Endothelial cell of umbilical vein (primary cell): ENCODE measurements at regions not wholly inside any gene's neighbourhood (a gene's known extent, or its start where the extent isn't known, plus 50 kb on each side); places are given as distances from the start of the nearest gene placed in this dataset.

Experiments used
- CTCF ChIP-seq, 2 donors: IDR thresholded peaks; 1 replicate in 1 of 2; 2 replicates in 1 of 2; pipeline ENCODE4 v1.5.1; 2011; ENCODE audit warnings: low read length in 2 of 2, mild to moderate bottlenecking in 2 of 2, moderate library complexity in 2 of 2, control low read depth in 1 of 2, inconsistent platforms in 1 of 2, low read depth in 1 of 2; ENCODE audit not compliant: insufficient read depth in 1 of 2; ENCODE audit errors: extremely low read depth in 1 of 2
- EZH2 ChIP-seq: IDR thresholded peaks from 2 replicates; pipeline ENCODE4 v1.6.1; 2012; ENCODE audit warnings: borderline replicate concordance, low read depth, mild to moderate bottlenecking, moderate library complexity, low read length, inconsistent platforms; ENCODE audit not compliant: severe bottlenecking
- FOS ChIP-seq: IDR thresholded peaks from 2 replicates; pipeline ENCODE4 v1.6.1; 2011; ENCODE audit warnings: mild to moderate bottlenecking, low read length, moderate library complexity, borderline replicate concordance; ENCODE audit not compliant: insufficient read depth
- POLR2A ChIP-seq: IDR thresholded peaks from 2 replicates; pipeline ENCODE4 v1.6.1; 2012; ENCODE audit warnings: low read depth, mild to moderate bottlenecking, control low read depth, low read length
- POLR2AphosphoS5 ChIP-seq: IDR thresholded peaks from 2 replicates; pipeline ENCODE4 v1.6.1; 2012; ENCODE audit warnings: low read depth, mild to moderate bottlenecking, control low read depth, low read length, moderate library complexity; ENCODE audit not compliant: insufficient read depth

GRCh38 chr6:88295663-88296062, 129.5 kb upstream of the CNR1 start:
- no peak for TF ChIP-seq EZH2
- TF ChIP-seq CTCF (IDR thresholded peaks at IDR 0.05; ENCODE audit: extremely low read depth in 1 of 2, insufficient read depth in 1 of 2, low read depth in 1 of 2, low read length in 2 of 2), result no peak
- no peak for TF ChIP-seq POLR2A
- no peak for TF ChIP-seq POLR2AphosphoS5
- no peak for TF ChIP-seq FOS
